KOPT-K1 (cell line): ENCODE measurements at regions not wholly inside any gene's neighbourhood (a gene's known extent, or its start where the extent isn't known, plus 50 kb on each side); places are given as distances from the start of the nearest gene placed in this dataset.
"Not testable (repeated sequence)": the region's sequence is repeated elsewhere in the genome, so short reads cannot be mapped to it uniquely, and the experiment has no call there.

Experiments used
- H3K27ac ChIP-seq: fragments of 200-600 bp; sonication (generic); 2 replicates; pipeline ENCODE4 v1.5.1; 2016; ENCODE audit warnings: antibody characterized with exemption, mild to moderate bottlenecking, low read depth, low read length; ENCODE audit not compliant: poor library complexity, severe bottlenecking
- H3K36me3 ChIP-seq: fragments of 200-600 bp; sonication (generic); 2 replicates; pipeline ENCODE4 v1.5.1; 2017; ENCODE audit warnings: antibody characterized with exemption, mild to moderate bottlenecking, low read length, moderate library complexity; ENCODE audit not compliant: insufficient read depth
- H3K9me3 ChIP-seq: fragments of 200-600 bp; sonication (generic); 2 replicates; pipeline ENCODE4 v1.5.1; 2017; ENCODE audit warnings: antibody characterized with exemption, low read length, mild to moderate bottlenecking; ENCODE audit not compliant: insufficient read depth, poor library complexity, severe bottlenecking

GRCh38 chr6:11462742-11463397, 74.7 kb upstream of the TMEM170B start:
- no peaks in the 10 kb centered on the region for H3K9me3 ChIP-seq
- H3K36me3 ChIP-seq = no peaks in the 10 kb centered on the region
- no peak overlapping the region for H3K27ac ChIP-seq

DNA sequence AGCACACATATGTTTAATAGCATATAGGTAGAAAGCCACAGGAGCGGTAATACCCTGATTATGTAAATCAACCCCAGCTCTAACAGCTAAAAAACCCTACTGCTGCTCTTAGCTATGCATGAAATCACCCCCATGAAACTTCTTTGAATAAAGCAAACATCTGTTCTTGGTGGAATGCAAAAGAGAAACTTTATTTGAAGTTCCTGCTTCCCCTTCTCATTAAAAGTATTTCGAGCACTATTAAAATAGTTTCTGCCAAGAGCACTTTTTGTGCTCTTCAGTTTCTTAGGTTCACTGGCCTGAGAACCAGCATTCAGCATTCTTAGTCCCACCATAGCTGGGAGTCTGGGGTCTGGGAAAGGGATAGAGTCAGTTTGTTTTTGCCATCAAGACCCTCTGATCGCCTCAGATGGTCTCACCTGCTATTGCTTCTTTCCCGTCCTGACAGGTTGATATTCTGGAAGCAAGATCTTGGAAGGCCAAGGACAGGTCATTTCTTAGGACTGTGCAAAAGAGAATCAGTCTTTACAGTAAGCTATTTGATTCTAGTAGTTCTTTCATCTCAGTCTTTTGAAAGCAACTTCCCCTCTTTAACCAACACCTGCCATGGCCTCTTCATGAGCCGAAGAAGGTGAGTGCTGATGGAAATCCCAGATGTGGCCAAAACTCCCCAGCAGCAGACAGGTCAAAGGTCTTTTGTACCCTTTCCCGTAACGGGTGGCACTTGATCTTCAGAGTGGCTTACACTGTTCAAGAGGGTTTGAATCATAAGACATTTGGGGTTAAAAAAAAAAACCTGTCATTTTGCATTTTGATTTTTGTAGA, 76.5 kb upstream of the TMEM170B start:
- Histone ChIP-seq H3K36me3 (no peaks in the 10 kb centered on the region), H3K27ac (no peak overlapping the region), H3K9me3 (no peaks in the 10 kb centered on the region)

- no peaks in the 10 kb centered on the region for H3K36me3 ChIP-seq
- H3K27ac ChIP-seq = no peak overlapping the region
- H3K9me3 ChIP-seq = no peaks in the 10 kb centered on the region
Measured at GRCh38 chr6:11460001-11460668, 77.4 kb upstream of the TMEM170B start.

DNA sequence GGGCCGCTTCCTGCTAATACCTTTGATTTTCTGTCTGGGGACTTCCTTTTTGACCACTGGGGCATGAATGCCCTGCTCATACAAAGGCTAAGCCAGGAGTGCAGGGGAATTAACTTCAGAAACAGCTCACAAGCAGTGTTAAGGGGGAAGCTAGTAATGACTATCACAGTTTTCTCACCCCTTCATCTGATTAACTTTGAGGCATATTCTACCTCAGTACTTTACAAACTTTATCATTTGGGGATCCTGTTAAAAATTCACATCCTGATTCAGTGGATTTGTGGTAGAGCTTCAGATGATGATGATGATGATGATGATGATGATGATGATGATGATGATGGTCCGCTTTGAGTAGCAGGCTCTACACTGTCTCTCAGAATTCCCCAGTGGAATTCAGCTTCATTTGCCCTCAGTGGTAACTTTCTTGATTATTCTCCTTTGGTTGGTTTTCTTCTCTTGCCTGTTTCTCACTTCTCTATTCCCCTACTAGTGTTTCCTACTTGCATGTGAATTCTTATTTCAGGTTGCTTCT, 78.4 kb upstream of the TMEM170B start:
- H3K36me3 ChIP-seq = no peaks in the 10 kb centered on the region
- no peak overlapping the region for H3K27ac ChIP-seq
- H3K9me3 ChIP-seq = no peaks in the 10 kb centered on the region

- H3K36me3 ChIP-seq = no peaks in the 10 kb centered on the region
- H3K9me3 ChIP-seq = no peaks in the 10 kb centered on the region
- no peak overlapping the region for H3K27ac ChIP-seq
Measured at GRCh38 chr6:11458509-11458908, 79.0 kb upstream of the TMEM170B start.

DNA sequence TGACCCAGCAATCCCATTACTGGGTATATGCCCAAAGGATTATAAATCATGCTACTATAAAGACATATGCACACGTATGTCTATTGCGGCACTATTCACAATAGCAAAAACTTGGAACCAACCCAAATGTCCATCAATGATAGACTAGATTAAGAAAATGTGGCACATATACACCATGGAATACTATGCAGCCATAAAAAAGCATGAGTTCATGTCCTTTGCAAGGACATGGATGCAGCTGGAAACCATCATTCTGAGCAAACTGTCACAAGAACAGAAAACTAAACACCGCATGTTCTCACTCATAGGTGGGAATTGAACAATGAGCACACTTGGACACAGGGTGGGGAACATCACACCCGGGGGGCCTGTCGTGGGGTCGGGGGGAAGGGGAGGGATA, 80.1 kb upstream of the TMEM170B start:
- H3K27ac ChIP-seq, H3K9me3 ChIP-seq, H3K36me3 ChIP-seq: not testable (repeated sequence)

GRCh38 chr6:11452106-11452505, 85.4 kb upstream of the TMEM170B start:
- not testable (repeated sequence) for H3K27ac ChIP-seq, H3K36me3 ChIP-seq, H3K9me3 ChIP-seq

- Histone ChIP-seq H3K36me3 (no peaks in the 10 kb centered on the region), H3K27ac (no peak overlapping the region)
Measured at GRCh38 chr6:11450037-11450436, 87.5 kb upstream of the TMEM170B start.

DNA sequence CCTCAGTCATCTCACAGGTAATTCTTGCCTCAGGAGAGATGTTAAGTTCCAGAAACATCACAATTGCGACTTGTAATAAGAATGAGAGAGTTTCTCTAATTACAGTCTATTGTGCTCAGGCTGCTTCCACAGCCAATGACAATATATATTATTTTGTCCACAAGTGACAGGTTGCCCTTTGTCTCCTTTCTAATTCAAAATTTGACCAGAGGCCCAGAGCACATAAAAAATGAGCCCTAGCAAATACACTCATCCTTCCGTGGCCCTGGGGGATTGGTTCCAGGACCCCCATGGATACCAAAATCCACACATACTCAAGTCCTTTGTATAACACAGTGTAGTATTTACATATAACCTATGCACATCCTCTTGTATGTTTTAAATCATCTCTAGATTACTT, 88.1 kb upstream of the TMEM170B start:
- H3K27ac ChIP-seq = no peak overlapping the region
- no peaks in the 10 kb centered on the region for H3K36me3 ChIP-seq
- no peaks in the 10 kb centered on the region for H3K9me3 ChIP-seq

More at GRCh38 chr6:11450037-11450436, 87.5 kb upstream of the TMEM170B start:
- H3K9me3 ChIP-seq = no peaks in the 10 kb centered on the region

GRCh38 chr6:11448038-11448437, 89.5 kb upstream of the TMEM170B start:
- Histone ChIP-seq H3K36me3 (no peaks in the 10 kb centered on the region), H3K9me3 (no peaks in the 10 kb centered on the region), H3K27ac (no peak overlapping the region)

GRCh38 chr6:11447265-11447664, 90.3 kb upstream of the TMEM170B start:
- H3K27ac ChIP-seq = no peak overlapping the region
- H3K36me3 ChIP-seq = no peaks in the 10 kb centered on the region

GRCh38 chr6:11445146-11445545, 92.4 kb upstream of the TMEM170B start:
- Histone ChIP-seq H3K9me3 (no peaks in the 10 kb centered on the region), H3K36me3 (no peaks in the 10 kb centered on the region), H3K27ac (no peak overlapping the region)

More at GRCh38 chr6:11447265-11447664, 90.3 kb upstream of the TMEM170B start:
- no peaks in the 10 kb centered on the region for H3K9me3 ChIP-seq

DNA sequence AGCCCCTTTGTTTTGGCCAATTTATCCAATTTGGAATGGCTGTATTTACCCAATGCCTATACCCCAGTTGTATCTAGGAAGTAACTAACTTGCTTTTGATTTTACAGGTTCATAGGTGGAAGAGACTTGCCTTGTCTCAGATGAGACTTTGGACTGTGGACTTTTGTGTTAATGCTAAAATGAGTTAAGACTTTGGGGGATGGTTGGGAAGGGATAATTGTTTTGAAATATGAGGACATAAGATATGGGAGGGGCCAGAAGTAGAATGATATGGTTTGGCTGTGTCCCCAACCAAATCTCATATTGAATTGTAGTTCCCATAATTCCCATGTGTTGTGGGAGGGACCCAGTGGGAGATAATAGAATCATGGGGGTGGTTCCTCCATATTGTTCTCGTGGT, 94.4 kb upstream of the TMEM170B start:
- not testable (repeated sequence) for H3K27ac ChIP-seq, H3K9me3 ChIP-seq, H3K36me3 ChIP-seq

GRCh38 chr6:11442495-11442894, 95.1 kb upstream of the TMEM170B start:
- Histone ChIP-seq H3K27ac (no peak overlapping the region), H3K36me3 (no peaks in the 10 kb centered on the region), H3K9me3 (no peaks in the 10 kb centered on the region)

DNA sequence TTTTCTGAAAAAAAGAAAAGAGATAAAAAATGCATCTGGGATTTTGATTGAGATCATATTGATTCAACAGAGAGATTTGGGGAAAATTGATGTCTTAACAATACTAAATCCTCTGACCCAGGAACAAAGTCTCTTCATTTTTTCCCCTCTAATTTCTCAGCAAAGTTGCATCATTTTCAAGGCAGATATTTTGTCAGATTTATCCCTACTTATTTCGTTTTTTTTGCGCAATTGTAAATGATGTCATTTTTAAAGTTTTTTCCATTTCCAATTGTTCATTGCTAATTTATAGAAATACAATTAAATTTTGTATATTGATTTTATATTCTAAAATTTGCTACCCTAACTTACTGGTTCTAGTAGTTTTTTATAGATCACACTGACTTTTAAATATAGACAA, 97.7 kb upstream of the TMEM170B start:
- Histone ChIP-seq H3K27ac (no peak overlapping the region), H3K9me3 (no peaks in the 10 kb centered on the region), H3K36me3 (no peaks in the 10 kb centered on the region)
